WI38 (cell line): ENCODE measurements at regions not wholly inside any gene's neighbourhood (a gene's known extent, or its start where the extent isn't known, plus 50 kb on each side); places are given as distances from the start of the nearest gene placed in this dataset.

ENCODE experiments used
- H3K4me3 ChIP-seq: 2 replicates; pipeline ENCODE4 v1.5.1; 2011; ENCODE audit warnings: low read depth, mild to moderate bottlenecking, control low read depth, low read length
- TF ChIP-seq, protein P1 (sequence below): IDR thresholded peaks from 2 replicates; pipeline ENCODE4 v1.5.1; 2012; ENCODE audit warnings: low read depth, mild to moderate bottlenecking, control low read depth, low read length

DNA sequence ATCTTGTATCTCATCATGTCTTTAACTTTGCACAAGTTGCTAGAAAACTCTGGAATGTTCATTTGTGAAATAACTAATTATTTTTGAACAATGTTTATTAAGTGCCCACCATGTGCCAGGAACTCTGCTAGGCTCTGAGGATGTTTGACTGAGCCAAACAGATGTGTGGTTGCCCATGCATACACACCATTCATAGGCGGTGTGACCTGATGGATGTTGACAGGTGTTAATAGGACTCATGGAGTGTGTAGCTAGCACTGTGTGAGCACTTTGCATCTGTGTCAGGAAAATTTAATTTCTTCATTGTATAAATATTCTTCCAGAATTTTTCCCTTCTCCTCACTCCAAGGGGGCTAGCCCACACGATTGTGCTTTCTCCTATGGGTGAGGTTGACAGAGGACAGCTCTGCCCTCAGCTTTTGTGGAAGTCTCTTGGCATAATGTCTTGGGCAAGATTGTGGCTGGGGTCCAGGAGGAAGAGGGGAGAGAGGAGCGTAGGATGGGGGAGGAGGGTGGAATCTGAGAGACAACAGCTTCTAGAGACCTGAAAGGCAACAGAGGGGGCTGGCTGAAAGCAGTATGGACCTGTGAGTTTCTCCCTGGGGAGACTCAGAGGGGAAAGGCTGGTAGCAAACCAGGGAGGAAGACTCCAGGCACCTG is 214.6 kb upstream of the CXCR4 start:
- TF ChIP-seq, protein P1, sequence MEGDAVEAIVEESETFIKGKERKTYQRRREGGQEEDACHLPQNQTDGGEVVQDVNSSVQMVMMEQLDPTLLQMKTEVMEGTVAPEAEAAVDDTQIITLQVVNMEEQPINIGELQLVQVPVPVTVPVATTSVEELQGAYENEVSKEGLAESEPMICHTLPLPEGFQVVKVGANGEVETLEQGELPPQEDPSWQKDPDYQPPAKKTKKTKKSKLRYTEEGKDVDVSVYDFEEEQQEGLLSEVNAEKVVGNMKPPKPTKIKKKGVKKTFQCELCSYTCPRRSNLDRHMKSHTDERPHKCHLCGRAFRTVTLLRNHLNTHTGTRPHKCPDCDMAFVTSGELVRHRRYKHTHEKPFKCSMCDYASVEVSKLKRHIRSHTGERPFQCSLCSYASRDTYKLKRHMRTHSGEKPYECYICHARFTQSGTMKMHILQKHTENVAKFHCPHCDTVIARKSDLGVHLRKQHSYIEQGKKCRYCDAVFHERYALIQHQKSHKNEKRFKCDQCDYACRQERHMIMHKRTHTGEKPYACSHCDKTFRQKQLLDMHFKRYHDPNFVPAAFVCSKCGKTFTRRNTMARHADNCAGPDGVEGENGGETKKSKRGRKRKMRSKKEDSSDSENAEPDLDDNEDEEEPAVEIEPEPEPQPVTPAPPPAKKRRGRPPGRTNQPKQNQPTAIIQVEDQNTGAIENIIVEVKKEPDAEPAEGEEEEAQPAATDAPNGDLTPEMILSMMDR: no peak
- no peak overlapping the region for H3K4me3 ChIP-seq

DNA sequence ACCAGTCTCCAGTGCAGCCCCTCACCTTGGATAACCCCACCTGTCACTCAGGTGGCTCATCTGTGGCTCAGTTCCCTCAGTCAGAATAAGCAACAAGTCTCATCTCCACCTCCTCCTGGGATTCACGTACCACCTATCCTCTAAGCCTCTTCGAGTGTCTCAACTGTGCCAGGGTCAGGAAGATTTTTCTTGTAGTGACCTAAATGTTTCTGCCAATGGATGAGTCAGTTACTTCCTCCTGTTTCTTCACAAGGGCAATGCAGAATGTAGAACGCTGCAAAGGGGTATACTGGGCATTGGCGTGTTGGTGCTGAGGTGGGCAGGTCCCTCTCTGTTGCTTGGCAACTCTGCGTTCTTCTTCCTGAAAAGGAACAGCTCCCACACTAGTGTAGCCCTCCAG is 213.3 kb upstream of the CXCR4 start:
- TF ChIP-seq, protein P1: no peak
- H3K4me3 ChIP-seq: no peak overlapping the region

DNA sequence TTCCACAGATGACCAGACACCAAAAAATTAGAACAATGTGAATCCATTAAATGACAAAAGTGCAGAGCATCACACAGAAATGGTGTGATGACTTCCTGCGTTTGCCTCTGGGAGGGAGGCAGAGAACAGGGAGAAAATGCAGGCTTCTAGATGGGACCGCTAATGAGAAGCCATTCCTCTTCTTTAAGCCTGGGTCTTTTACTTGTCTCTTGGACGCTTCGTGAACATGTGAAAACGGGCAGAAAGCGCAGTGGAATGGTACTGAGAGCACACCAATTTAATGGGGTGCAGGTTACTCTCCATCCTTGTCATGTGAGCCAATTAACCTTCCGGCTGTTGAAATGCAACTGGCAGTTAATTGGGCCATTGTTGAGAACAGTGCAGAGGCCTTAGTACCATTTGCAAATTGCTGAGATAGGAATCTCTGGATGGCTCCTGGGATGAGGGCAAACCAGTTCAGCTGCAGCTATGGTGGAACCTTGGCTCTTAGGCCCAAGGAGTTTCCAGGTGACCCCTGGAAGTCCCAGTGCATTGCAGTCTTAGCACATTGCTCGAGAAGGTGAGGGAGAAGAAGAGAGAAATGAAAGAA is 210.4 kb upstream of the CXCR4 start:
- TF ChIP-seq, protein P1: no peak
- no peak overlapping the region for H3K4me3 ChIP-seq

DNA sequence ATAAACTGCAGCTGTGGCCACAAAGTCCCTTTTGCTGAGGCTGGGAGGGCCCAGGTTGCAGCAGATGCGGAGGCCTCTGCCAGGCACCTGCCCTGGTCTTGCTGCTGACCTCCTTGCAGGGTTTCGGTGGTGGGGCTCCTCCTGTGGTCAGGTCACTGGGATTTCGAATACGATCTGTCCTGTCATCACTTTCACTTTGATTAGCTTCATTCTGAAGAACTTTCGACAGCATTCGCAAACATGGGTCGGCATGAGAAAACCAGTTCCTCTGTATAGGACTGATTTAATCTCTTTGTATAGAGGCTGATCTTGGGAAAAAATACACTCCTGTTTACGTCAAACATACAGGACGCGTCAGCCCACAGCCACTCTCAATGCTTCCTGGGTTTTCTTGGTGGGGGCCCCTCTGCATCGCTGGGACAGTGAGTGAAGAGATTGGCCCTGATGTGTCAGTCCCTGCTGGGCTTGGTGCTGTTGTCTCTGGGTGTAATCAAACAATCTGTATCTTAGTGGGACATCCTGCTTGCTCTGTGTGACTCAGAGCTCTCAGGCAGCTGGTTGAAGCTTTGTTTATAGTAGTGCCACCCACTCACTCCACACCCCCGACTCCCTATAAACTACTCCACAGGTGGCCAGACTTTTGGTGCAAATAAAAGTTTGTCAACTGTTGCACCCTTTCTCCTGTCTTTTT is 209.4 kb upstream of the CXCR4 start:
- no peak overlapping the region for H3K4me3 ChIP-seq
- TF ChIP-seq, protein P1: no peak

DNA sequence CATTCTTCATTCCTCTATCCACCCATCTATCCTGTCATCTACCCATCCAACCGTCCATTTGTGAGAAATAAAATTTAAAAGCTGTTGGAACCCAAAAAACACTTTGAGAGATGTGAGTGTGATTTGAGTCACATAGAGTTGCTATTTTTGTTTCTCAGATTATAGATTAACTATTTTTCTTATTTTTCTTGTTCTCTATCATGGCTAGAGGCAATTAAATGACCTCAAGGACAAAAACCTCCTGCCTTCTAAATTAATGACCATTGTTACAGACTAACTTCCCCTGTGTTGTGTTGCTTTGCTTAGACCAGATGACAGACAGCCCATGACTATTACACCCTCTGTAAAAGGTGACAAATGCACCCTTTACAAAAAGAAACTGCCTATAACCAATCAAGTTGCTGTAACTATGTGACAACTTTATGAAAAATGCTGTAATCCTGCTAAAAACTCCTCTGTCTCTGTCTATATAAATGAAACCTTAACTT is 207.9 kb upstream of the CXCR4 start:
- H3K4me3 ChIP-seq: no peak overlapping the region
- TF ChIP-seq, protein P1: no peak

DNA sequence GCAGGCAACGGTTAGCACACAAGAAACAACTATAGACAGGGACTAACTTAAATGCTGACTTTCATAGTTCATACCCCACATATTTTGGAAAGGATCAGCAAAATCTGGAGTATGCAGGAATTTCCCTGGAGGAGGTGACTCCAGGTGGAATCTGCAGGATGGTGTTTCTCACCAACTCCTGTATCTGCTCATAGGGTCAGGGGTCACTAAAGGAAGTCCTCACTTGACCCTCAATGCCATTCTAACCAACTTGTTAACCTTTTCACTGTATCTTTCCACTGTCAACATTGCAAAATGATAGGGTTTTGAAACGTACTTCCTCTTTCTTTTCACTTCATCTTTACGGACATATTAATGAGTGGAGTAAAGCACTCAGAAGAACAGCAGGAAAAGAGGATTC is 207.0 kb upstream of the CXCR4 start:
- TF ChIP-seq, protein P1: no peak
- no peak overlapping the region for H3K4me3 ChIP-seq

DNA sequence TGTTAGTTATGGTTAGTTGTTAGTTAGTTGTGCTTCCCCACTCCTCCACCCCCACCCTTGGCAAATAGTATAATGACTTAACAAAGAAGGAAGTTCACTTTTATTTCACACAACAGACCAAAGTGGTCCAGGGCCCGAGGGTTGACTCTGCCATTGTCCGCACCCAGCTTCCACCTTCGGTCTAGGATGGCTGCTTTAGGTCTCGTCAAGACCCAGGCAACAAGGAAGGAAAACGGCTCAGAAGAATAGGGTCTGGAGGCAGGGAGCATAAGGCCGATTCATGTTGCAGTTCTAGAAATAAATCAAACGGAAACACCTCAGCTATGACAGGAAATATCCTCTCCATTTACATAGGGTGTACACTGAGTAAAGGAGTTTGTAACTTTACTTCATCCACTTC is 206.0 kb upstream of the CXCR4 start:
- H3K4me3 ChIP-seq: no peak overlapping the region
- TF ChIP-seq, protein P1: no peak
